Adipocyte (in vitro differentiated cells): ENCODE measurements at regions not wholly inside any gene's neighbourhood (a gene's known extent, or its start where the extent isn't known, plus 50 kb on each side); places are given as distances from the start of the nearest gene placed in this dataset.

ENCODE experiments used
- DNase-seq: peaks from one replicate; pipeline ENCODE4 v3.0.0-alpha.2; 2015; ENCODE audit warnings: low read depth
- H3K27me3 ChIP-seq: replicated peaks from 2 replicates; pipeline ENCODE4 v1.7.0; 2013; ENCODE audit warnings: mild to moderate bottlenecking, low read length, moderate library complexity; ENCODE audit not compliant: control insufficient read depth, insufficient read depth
- H3K36me3 ChIP-seq: 2 replicates; pipeline ENCODE4 v1.7.0; 2013; ENCODE audit warnings: low read length, mild to moderate bottlenecking, moderate library complexity; ENCODE audit not compliant: control insufficient read depth, insufficient read depth, severe bottlenecking
- H3K4me1 ChIP-seq: 2 replicates; pipeline ENCODE4 v1.7.0; 2013; ENCODE audit warnings: mild to moderate bottlenecking, low read length, moderate library complexity; ENCODE audit not compliant: control insufficient read depth, insufficient read depth
- H3K4me3 ChIP-seq: 2 replicates; pipeline ENCODE4 v1.7.0; 2013; ENCODE audit warnings: mild to moderate bottlenecking, low read length, moderate library complexity
- H3K9ac ChIP-seq: 2 replicates; pipeline ENCODE4 v1.7.0; 2013; ENCODE audit warnings: mild to moderate bottlenecking, low read length, moderate library complexity
- H3K9me3 ChIP-seq: 2 replicates; pipeline ENCODE4 v1.7.0; 2013; ENCODE audit warnings: mild to moderate bottlenecking, low read length, moderate library complexity; ENCODE audit not compliant: control insufficient read depth

GRCh38 chr1:208917723-208918122, 665.8 kb upstream of the CAMK1G start:
- H3K4me3 ChIP-seq: no peak overlapping the region
- no peaks in the 10 kb centered on the region for H3K9me3 ChIP-seq

GRCh38 chr1:208918160-208918559, 665.4 kb upstream of the CAMK1G start:
- no peak overlapping the region for H3K9ac ChIP-seq
- no peaks in the 10 kb centered on the region for H3K27me3 ChIP-seq
- no peaks in the 10 kb centered on the region for H3K9me3 ChIP-seq
- no peaks in the 10 kb centered on the region for H3K36me3 ChIP-seq
- H3K4me1 ChIP-seq: peaks cover 10% of the 10 kb centered on the region
- no peak overlapping the region for H3K4me3 ChIP-seq
- DNase-seq: no peak

More at GRCh38 chr1:208917723-208918122, 665.8 kb upstream of the CAMK1G start:
- H3K4me1 ChIP-seq: peaks cover 10% of the 10 kb centered on the region
- no peak overlapping the region for H3K9ac ChIP-seq
- H3K36me3 ChIP-seq: no peaks in the 10 kb centered on the region
- DNase-seq: no peak
- no peaks in the 10 kb centered on the region for H3K27me3 ChIP-seq

- Histone ChIP-seq H3K36me3 (no peaks in the 10 kb centered on the region), H3K4me3 (no peak overlapping the region), H3K27me3 (no peaks in the 10 kb centered on the region), H3K4me1 (peaks cover 10% of the 10 kb centered on the region), H3K9ac (no peak overlapping the region), H3K9me3 (no peaks in the 10 kb centered on the region)
- DNase-seq: peak; percentile 46
These were observed 664.1 kb upstream of the CAMK1G start for GRCh38 chr1:208919371-208919770.

- Histone ChIP-seq H3K27me3 (no peaks in the 10 kb centered on the region), H3K4me3 (no peak overlapping the region), H3K4me1 (peaks cover 10% of the 10 kb centered on the region), H3K36me3 (no peaks in the 10 kb centered on the region), H3K9me3 (no peaks in the 10 kb centered on the region), H3K9ac (no peak overlapping the region)
- no peak for DNase-seq
These were observed 662.3 kb upstream of the CAMK1G start for GRCh38 chr1:208921259-208921658.

- no peak overlapping the region for H3K9ac ChIP-seq
- H3K36me3 ChIP-seq: no peaks in the 10 kb centered on the region
- DNase-seq: no peak
- H3K9me3 ChIP-seq: no peaks in the 10 kb centered on the region
- H3K27me3 ChIP-seq: no peaks in the 10 kb centered on the region
- peaks cover 11% of the 10 kb centered on the region for H3K4me1 ChIP-seq
- no peak overlapping the region for H3K4me3 ChIP-seq
These were observed 660.1 kb upstream of the CAMK1G start for GRCh38 chr1:208923456-208923855.

GRCh38 chr1:208923946-208924720, 659.4 kb upstream of the CAMK1G start:
- Histone ChIP-seq H3K27me3 (no peaks in the 10 kb centered on the region), H3K36me3 (no peaks in the 10 kb centered on the region), H3K9ac (no peak overlapping the region), H3K9me3 (no peaks in the 10 kb centered on the region), H3K4me3 (no peak overlapping the region), H3K4me1 (peaks cover 14% of the 10 kb centered on the region)
- DNase-seq: no peak

GRCh38 chr1:208924928-208925327, 658.6 kb upstream of the CAMK1G start:
- Histone ChIP-seq H3K4me3 (no peak overlapping the region), H3K4me1 (peaks cover 15% of the 10 kb centered on the region), H3K9me3 (no peaks in the 10 kb centered on the region), H3K9ac (no peak overlapping the region), H3K27me3 (no peaks in the 10 kb centered on the region), H3K36me3 (no peaks in the 10 kb centered on the region)
- DNase-seq: no peak

GRCh38 chr1:208928349-208929010, 655.0 kb upstream of the CAMK1G start:
- H3K4me3 ChIP-seq: no peak overlapping the region
- H3K9ac ChIP-seq: no peak overlapping the region
- H3K9me3 ChIP-seq: no peaks in the 10 kb centered on the region
- DNase-seq: no peak
- no peaks in the 10 kb centered on the region for H3K36me3 ChIP-seq
- peaks cover 17% of the 10 kb centered on the region for H3K4me1 ChIP-seq
- no peaks in the 10 kb centered on the region for H3K27me3 ChIP-seq

GRCh38 chr1:208929575-208929974, 653.9 kb upstream of the CAMK1G start:
- Histone ChIP-seq H3K4me3 (no peak overlapping the region), H3K36me3 (no peaks in the 10 kb centered on the region), H3K27me3 (no peaks in the 10 kb centered on the region), H3K9ac (no peak overlapping the region), H3K4me1 (peaks cover 17% of the 10 kb centered on the region), H3K9me3 (no peaks in the 10 kb centered on the region)
- DNase-seq: no peak

GRCh38 chr1:208931936-208932335, 651.6 kb upstream of the CAMK1G start:
- DNase-seq: no peak
- Histone ChIP-seq H3K4me1 (peaks cover 17% of the 10 kb centered on the region), H3K9ac (no peak overlapping the region)

GRCh38 chr1:208933984-208934525, 649.5 kb upstream of the CAMK1G start:
- no peaks in the 10 kb centered on the region for H3K9me3 ChIP-seq
- no peak overlapping the region for H3K9ac ChIP-seq
- no peak overlapping the region for H3K4me3 ChIP-seq
- H3K4me1 ChIP-seq: peaks cover 11% of the 10 kb centered on the region
- H3K27me3 ChIP-seq: no peaks in the 10 kb centered on the region
- peak; percentile 14 for DNase-seq
- H3K36me3 ChIP-seq: no peaks in the 10 kb centered on the region

More at GRCh38 chr1:208931936-208932335, 651.6 kb upstream of the CAMK1G start:
- H3K4me3 ChIP-seq: no peak overlapping the region
- no peaks in the 10 kb centered on the region for H3K36me3 ChIP-seq
- H3K27me3 ChIP-seq: no peaks in the 10 kb centered on the region
- no peaks in the 10 kb centered on the region for H3K9me3 ChIP-seq
